Progenitor cell of endocrine pancreas (in vitro differentiated cells): ENCODE measurements at regions not wholly inside any gene's neighbourhood (a gene's known extent, or its start where the extent isn't known, plus 50 kb on each side); places are given as distances from the start of the nearest gene placed in this dataset.

Source experiments
- DNase-seq: peaks from one replicate; pipeline ENCODE4 v3.0.0; 2021; ENCODE audit warnings: low spot score; ENCODE audit not compliant: unreplicated experiment
- H3K27ac Mint-ChIP-seq: 2 replicates; pipeline ENCODE4 v1.8.0; 2021; ENCODE audit warnings: mild to moderate bottlenecking, moderate library complexity, mixed read lengths
- H3K27me3 Mint-ChIP-seq: 2 replicates; pipeline ENCODE4 v1.8.0; 2021; ENCODE audit warnings: mixed read lengths
- H3K36me3 Mint-ChIP-seq: 2 replicates; pipeline ENCODE4 v1.8.0; 2022; ENCODE audit warnings: mixed read lengths; ENCODE audit not compliant: insufficient read depth
- H3K4me1 Mint-ChIP-seq: 2 replicates; pipeline ENCODE4 v1.8.0; 2021; ENCODE audit warnings: low read depth, mixed read lengths
- H3K4me3 Mint-ChIP-seq: 2 replicates; pipeline ENCODE4 v1.8.0; 2021; ENCODE audit warnings: low read depth, mild to moderate bottlenecking, moderate library complexity, mixed read lengths
- H3K9me3 Mint-ChIP-seq: 2 replicates; pipeline ENCODE4 v1.8.0; 2021; ENCODE audit warnings: low read depth, mixed read lengths
- TF ChIP-seq, protein P1 (sequence below): fragments of 200-600 bp; sonication (generic); IDR thresholded peaks from one replicate; pipeline ENCODE4 v1.5.0; 2021; ENCODE audit warnings: antibody characterized with exemption, mild to moderate bottlenecking; ENCODE audit not compliant: unreplicated experiment

DNA sequence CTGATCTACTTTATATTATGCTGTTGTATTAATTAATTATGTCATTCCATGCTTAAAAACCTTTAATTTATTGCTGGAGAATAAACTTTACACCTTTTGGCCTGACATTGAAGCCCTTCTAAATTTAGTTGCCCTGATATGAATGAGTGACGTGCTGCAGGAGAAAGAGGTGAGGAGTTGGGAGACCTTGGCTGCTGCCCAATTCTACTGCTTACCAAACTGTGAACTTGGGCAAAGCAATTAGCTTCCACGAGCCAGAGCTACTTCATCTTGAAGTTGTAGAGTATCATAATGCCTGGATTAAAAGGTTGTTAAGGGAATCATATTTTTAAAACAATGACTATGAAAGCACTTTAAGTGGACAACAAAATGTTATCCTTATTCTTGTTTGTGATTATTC is 126.8 kb upstream of the DEPDC1 start:
- Mint-ChIP-seq H3K36me3 (peaks cover 3% of the 10 kb centered on the region), H3K4me3 (no peak overlapping the region), H3K27ac (no peak overlapping the region), H3K4me1 (no peaks in the 10 kb centered on the region), H3K27me3 (no peaks in the 10 kb centered on the region), H3K9me3 (peaks cover 20% of the 10 kb centered on the region)
- TF ChIP-seq, protein P1, sequence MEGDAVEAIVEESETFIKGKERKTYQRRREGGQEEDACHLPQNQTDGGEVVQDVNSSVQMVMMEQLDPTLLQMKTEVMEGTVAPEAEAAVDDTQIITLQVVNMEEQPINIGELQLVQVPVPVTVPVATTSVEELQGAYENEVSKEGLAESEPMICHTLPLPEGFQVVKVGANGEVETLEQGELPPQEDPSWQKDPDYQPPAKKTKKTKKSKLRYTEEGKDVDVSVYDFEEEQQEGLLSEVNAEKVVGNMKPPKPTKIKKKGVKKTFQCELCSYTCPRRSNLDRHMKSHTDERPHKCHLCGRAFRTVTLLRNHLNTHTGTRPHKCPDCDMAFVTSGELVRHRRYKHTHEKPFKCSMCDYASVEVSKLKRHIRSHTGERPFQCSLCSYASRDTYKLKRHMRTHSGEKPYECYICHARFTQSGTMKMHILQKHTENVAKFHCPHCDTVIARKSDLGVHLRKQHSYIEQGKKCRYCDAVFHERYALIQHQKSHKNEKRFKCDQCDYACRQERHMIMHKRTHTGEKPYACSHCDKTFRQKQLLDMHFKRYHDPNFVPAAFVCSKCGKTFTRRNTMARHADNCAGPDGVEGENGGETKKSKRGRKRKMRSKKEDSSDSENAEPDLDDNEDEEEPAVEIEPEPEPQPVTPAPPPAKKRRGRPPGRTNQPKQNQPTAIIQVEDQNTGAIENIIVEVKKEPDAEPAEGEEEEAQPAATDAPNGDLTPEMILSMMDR = no peak
- DNase-seq = no peak

DNA sequence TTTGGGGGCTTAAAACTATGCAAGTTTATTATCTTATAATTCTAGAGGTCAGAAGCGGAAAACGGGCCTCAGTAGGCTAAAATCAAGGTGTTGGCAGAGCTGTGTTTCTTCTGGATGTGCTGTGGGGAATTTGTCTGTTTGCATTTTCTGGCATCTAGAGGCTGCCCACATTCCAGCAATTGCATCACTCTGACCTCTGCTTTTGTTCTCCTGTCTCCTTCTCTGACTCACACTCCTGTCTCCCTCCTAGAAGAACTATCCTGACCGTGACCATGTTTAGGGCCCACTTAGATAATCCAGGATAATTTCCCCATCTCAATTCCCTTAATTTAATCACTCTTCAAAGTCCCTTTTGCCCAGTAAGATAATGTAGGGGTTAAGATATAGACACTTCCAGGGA is 127.4 kb upstream of the DEPDC1 start:
- H3K27me3 Mint-ChIP-seq = no peaks in the 10 kb centered on the region
- peaks cover 15% of the 10 kb centered on the region for H3K9me3 Mint-ChIP-seq
- peaks cover 3% of the 10 kb centered on the region for H3K36me3 Mint-ChIP-seq
- no peak for DNase-seq
- H3K4me3 Mint-ChIP-seq = no peak overlapping the region
- no peak overlapping the region for H3K27ac Mint-ChIP-seq
- no peaks in the 10 kb centered on the region for H3K4me1 Mint-ChIP-seq
- TF ChIP-seq, protein P1 = no peak

- Mint-ChIP-seq H3K27ac (no peak overlapping the region), H3K4me3 (no peak overlapping the region), H3K4me1 (no peaks in the 10 kb centered on the region), H3K36me3 (peaks cover 3% of the 10 kb centered on the region), H3K9me3 (peaks cover 12% of the 10 kb centered on the region), H3K27me3 (no peaks in the 10 kb centered on the region)
- TF ChIP-seq, protein P1 = no peak
- DNase-seq = no peak
Observed at GRCh38 chr1:68625624-68626023, 128.7 kb upstream of the DEPDC1 start.

- DNase-seq = no peak
- Mint-ChIP-seq H3K27me3 (no peaks in the 10 kb centered on the region), H3K36me3 (no peaks in the 10 kb centered on the region), H3K27ac (no peak overlapping the region), H3K4me3 (no peak overlapping the region), H3K9me3 (no peaks in the 10 kb centered on the region), H3K4me1 (no peaks in the 10 kb centered on the region)
- TF ChIP-seq, protein P1 = no peak
Observed at GRCh38 chr1:68633141-68633919, 136.4 kb upstream of the DEPDC1 start.

GRCh38 chr1:68644504-68644903 is 147.6 kb upstream of the DEPDC1 start:
- Mint-ChIP-seq H3K9me3 (no peaks in the 10 kb centered on the region), H3K4me3 (no peak overlapping the region), H3K27me3 (no peaks in the 10 kb centered on the region), H3K36me3 (no peaks in the 10 kb centered on the region), H3K27ac (no peak overlapping the region), H3K4me1 (no peaks in the 10 kb centered on the region)
- no peak for DNase-seq
- TF ChIP-seq, protein P1 = no peak
